ENCODE measurements at regions not wholly inside any gene's neighbourhood (a gene's known extent, or its start where the extent isn't known, plus 50 kb on each side); places are given as distances from the start of the nearest gene placed in this dataset.

DNA sequence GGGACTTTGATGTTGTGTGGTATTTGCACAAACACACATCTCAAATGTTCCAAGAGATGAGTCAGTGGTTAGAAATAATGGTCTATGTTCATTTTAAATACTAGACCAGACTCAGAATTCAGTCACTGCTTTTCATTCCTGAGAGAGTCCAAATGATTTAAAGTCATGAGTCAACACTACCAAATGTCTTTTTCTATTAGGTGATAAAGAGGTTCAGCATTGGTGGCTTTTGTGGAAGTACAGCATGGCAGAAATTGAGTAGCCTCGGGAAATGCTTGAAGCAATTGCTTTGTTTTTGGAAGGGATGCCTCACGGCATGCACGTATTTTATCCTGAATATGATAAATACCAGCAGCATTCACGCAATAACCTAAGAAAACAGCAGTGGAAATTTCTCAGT is 115.7 kb downstream of the DIO2 start:
- Histone ChIP-seq H2AFZ (ENCODE audit: low read length) (no peak overlapping the region), H3K9me2 (ENCODE audit: insufficient read depth, low read length) (no peaks in the 10 kb centered on the region), H3K36me3 (ENCODE audit: insufficient read depth, low read length) (no peaks in the 10 kb centered on the region), H3K4me3 (ENCODE audit: low read depth, low read length, poor library complexity, severe bottlenecking) (no peak overlapping the region), H3K79me2 (ENCODE audit: insufficient read depth, low read depth, low read length) (no peaks in the 10 kb centered on the region), H3K9me3 (ENCODE audit: low read length) (no peaks in the 10 kb centered on the region), H4K20me1 (ENCODE audit: insufficient read depth, low read length) (no peaks in the 10 kb centered on the region), H3K4me2 (ENCODE audit: low read length) (no peak overlapping the region), H3K27ac (ENCODE audit: low read depth, low read length, poor library complexity, severe bottlenecking) (no peak overlapping the region), H3K4me1 (ENCODE audit: insufficient read depth, low read length, poor library complexity, severe bottlenecking) (no peaks in the 10 kb centered on the region)
- CTCF ChIA-PET (ENCODE audit: unreplicated experiment) = no interaction called here
- POLR2A ChIA-PET = no interaction called here
- intact Hi-C loops (cut with micrococcal nuclease; ENCODE audit: unreplicated experiment) = no loop called here
- no peak for TF ChIP-seq EZH2phosphoT487 (IDR thresholded peaks at IDR 0.05; ENCODE audit: borderline replicate concordance, low read depth, low read length)
- TF ChIP-seq, protein P1, sequence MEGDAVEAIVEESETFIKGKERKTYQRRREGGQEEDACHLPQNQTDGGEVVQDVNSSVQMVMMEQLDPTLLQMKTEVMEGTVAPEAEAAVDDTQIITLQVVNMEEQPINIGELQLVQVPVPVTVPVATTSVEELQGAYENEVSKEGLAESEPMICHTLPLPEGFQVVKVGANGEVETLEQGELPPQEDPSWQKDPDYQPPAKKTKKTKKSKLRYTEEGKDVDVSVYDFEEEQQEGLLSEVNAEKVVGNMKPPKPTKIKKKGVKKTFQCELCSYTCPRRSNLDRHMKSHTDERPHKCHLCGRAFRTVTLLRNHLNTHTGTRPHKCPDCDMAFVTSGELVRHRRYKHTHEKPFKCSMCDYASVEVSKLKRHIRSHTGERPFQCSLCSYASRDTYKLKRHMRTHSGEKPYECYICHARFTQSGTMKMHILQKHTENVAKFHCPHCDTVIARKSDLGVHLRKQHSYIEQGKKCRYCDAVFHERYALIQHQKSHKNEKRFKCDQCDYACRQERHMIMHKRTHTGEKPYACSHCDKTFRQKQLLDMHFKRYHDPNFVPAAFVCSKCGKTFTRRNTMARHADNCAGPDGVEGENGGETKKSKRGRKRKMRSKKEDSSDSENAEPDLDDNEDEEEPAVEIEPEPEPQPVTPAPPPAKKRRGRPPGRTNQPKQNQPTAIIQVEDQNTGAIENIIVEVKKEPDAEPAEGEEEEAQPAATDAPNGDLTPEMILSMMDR (conservative IDR thresholded peaks at IDR 0.05; ENCODE audit: low read length) = no peak
- no TSS peak for BruUV-seq (replicated peaks)
- DNase-seq (ENCODE audit: low spot score) = no peak

GRCh38 chr14:80087411-80087810 is 123.9 kb downstream of the DIO2 start:
- no peak for DNase-seq (ENCODE audit: low spot score)
- BruUV-seq (replicated peaks) = no TSS peak
- Histone ChIP-seq H3K4me1 (ENCODE audit: insufficient read depth, low read length, poor library complexity, severe bottlenecking) (no peaks in the 10 kb centered on the region), H3K9me2 (ENCODE audit: insufficient read depth, low read length) (no peaks in the 10 kb centered on the region), H4K20me1 (ENCODE audit: insufficient read depth, low read length) (no peaks in the 10 kb centered on the region), H3K36me3 (ENCODE audit: insufficient read depth, low read length) (no peaks in the 10 kb centered on the region), H2AFZ (ENCODE audit: low read length) (no peak overlapping the region), H3K27ac (ENCODE audit: low read depth, low read length, poor library complexity, severe bottlenecking) (no peak overlapping the region), H3K79me2 (ENCODE audit: insufficient read depth, low read depth, low read length) (no peaks in the 10 kb centered on the region), H3K4me2 (ENCODE audit: low read length) (no peak overlapping the region), H3K9me3 (ENCODE audit: low read length) (no peaks in the 10 kb centered on the region), H3K4me3 (ENCODE audit: low read depth, low read length, poor library complexity, severe bottlenecking) (no peak overlapping the region)
- TF ChIP-seq EZH2phosphoT487 (IDR thresholded peaks at IDR 0.05; ENCODE audit: borderline replicate concordance, low read depth, low read length) = no peak
- TF ChIP-seq, protein P1 (conservative IDR thresholded peaks at IDR 0.05; ENCODE audit: low read length) = no peak
- CTCF ChIA-PET (ENCODE audit: unreplicated experiment) = no interaction called here
- POLR2A ChIA-PET = no interaction called here
- intact Hi-C loops (cut with micrococcal nuclease; ENCODE audit: unreplicated experiment) = no loop called here

- Histone ChIP-seq H3K4me1 (ENCODE audit: insufficient read depth, low read length, poor library complexity, severe bottlenecking) (no peaks in the 10 kb centered on the region), H2AFZ (ENCODE audit: low read length) (no peak overlapping the region), H3K36me3 (ENCODE audit: insufficient read depth, low read length) (no peaks in the 10 kb centered on the region), H3K27ac (ENCODE audit: low read depth, low read length, poor library complexity, severe bottlenecking) (no peak overlapping the region), H3K4me3 (ENCODE audit: low read depth, low read length, poor library complexity, severe bottlenecking) (no peak overlapping the region), H3K79me2 (ENCODE audit: insufficient read depth, low read depth, low read length) (no peaks in the 10 kb centered on the region), H3K9me2 (ENCODE audit: insufficient read depth, low read length) (no peaks in the 10 kb centered on the region), H3K9me3 (ENCODE audit: low read length) (no peaks in the 10 kb centered on the region), H4K20me1 (ENCODE audit: insufficient read depth, low read length) (no peaks in the 10 kb centered on the region), H3K4me2 (ENCODE audit: low read length) (no peak overlapping the region)
- ChIA-PET CTCF (ENCODE audit: unreplicated experiment) (no interaction called here), POLR2A (interaction anchor here (0.5 kb wide), 1 partner anchor 29 kb away, joined by 4 read pairs; no protein-coding TSS in a partner anchor)
- TF ChIP-seq, protein P1 (conservative IDR thresholded peaks at IDR 0.05; ENCODE audit: low read length) = no peak
- TF ChIP-seq EZH2phosphoT487 (IDR thresholded peaks at IDR 0.05; ENCODE audit: borderline replicate concordance, low read depth, low read length) = no peak
- DNase-seq (ENCODE audit: low spot score) = no peak
- intact Hi-C loops (cut with micrococcal nuclease; ENCODE audit: unreplicated experiment) = no loop called here
- BruUV-seq (replicated peaks) = no TSS peak
Measured at GRCh38 chr14:80084196-80084595, 127.1 kb downstream of the DIO2 start.

All from OCI-LY7 (cell line).